GM12865 (cell line): ENCODE measurements at regions not wholly inside any gene's neighbourhood (a gene's known extent, or its start where the extent isn't known, plus 50 kb on each side); places are given as distances from the start of the nearest gene placed in this dataset.

Experiments
- DNase-seq: peaks from one replicate; pipeline ENCODE4 v3.0.0; 2010; ENCODE audit warnings: low read depth
- H3K4me3 ChIP-seq: 2 replicates; pipeline ENCODE4 v1.5.1; 2011; ENCODE audit warnings: mild to moderate bottlenecking, low read depth, low read length, control low read depth
- TF ChIP-seq, protein P1 (sequence below): IDR thresholded peaks from 2 replicates; pipeline ENCODE4 v1.5.1; 2011; ENCODE audit warnings: low read length, control low read depth, low read depth, inconsistent platforms; ENCODE audit not compliant: insufficient read depth; ENCODE audit errors: missing control alignments

DNA sequence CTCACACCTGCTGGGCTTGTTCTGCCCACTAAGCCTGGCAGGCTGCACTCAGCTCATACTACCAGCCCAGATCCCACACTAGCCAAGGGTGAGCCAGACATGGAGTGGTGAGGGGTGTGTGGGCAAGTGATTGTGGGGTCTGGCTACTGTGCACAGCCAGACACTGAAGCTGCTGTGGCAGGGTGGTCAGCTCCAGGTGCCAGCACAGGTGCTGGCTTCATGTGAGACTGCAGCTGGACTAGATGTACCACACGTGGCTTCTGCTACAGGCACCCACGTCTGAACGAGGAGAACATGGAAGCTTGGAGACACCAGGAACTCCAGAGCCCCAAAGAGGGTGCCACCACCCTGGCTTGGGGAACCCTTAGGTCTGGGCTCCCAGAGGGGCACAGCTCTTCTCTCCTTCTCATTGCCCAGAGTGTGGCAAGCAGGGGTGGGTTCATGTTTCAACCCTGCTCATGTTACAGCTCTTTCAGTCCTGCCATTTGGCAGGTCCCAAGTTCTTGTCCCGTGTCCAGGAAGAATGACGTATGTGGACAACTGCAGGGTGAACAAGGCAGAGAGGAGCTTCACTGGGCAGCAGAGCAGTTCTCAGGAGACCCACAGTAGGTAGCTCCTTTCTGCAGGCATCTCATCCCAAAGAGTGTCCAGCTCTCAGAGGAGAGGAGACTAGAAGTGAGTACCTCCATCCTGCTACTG is 1624.2 kb upstream of the TMEFF2 start:
- DNase-seq: no peak
- no peak overlapping the region for H3K4me3 ChIP-seq
- TF ChIP-seq, protein P1, sequence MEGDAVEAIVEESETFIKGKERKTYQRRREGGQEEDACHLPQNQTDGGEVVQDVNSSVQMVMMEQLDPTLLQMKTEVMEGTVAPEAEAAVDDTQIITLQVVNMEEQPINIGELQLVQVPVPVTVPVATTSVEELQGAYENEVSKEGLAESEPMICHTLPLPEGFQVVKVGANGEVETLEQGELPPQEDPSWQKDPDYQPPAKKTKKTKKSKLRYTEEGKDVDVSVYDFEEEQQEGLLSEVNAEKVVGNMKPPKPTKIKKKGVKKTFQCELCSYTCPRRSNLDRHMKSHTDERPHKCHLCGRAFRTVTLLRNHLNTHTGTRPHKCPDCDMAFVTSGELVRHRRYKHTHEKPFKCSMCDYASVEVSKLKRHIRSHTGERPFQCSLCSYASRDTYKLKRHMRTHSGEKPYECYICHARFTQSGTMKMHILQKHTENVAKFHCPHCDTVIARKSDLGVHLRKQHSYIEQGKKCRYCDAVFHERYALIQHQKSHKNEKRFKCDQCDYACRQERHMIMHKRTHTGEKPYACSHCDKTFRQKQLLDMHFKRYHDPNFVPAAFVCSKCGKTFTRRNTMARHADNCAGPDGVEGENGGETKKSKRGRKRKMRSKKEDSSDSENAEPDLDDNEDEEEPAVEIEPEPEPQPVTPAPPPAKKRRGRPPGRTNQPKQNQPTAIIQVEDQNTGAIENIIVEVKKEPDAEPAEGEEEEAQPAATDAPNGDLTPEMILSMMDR: no peak

DNA sequence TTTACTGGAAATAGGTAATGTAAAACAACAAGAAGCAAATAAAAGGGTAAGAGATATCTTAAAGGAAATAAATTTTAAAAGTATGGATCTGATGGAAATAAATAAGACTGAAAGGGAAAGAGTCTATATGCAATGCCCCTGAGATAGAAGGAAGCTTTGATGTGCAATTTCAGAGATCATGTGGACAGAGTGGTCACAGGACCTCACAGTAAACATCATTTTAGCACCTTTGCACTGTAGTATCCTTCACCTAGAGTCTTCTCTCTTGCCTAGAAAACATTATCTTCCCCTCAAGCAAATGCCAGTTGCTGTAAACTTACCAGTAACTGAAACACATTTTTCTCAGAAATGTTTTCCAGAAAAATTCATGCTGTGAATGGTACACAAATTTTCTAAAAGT is 1621.3 kb upstream of the TMEFF2 start:
- H3K4me3 ChIP-seq: no peak overlapping the region
- TF ChIP-seq, protein P1: no peak
- no peak for DNase-seq

DNA sequence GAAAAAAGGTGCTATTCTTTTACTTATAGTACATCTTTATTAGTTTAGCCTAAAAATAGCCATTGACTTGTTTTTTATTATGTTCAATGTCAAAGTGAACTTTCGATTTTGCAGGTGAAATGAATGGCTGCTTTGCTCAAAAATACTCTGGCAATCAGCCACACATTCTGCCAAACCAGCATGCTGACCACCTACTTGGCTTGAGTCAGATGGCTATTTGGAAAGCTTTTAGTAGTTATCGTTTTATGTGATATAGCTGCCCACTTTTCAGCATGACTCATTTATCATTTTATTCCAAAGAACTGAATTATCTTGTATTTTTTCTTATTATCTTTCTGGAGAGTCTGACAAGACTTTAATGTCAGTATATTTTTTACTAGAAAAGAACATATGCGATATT is 1615.8 kb upstream of the TMEFF2 start:
- no peak for DNase-seq
- TF ChIP-seq, protein P1: no peak
- no peak overlapping the region for H3K4me3 ChIP-seq

DNA sequence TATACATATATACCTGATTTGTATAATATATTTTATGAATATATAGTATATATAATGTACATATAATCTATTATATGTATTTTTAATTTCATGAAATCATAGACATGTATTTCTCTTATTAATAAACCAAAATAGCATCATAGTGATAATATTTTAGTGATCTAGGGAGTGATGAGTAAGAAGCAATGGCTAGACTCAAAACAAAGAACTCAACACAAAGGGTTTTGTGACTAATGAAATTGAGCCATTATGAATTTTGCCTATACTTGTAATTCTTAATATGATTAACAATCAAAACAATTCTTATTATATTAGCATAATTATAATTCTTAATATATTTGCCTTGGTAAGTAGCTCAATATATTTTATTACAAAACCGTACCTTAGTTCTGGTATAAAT is 1614.1 kb upstream of the TMEFF2 start:
- TF ChIP-seq, protein P1: no peak
- no peak for DNase-seq
- no peak overlapping the region for H3K4me3 ChIP-seq

DNA sequence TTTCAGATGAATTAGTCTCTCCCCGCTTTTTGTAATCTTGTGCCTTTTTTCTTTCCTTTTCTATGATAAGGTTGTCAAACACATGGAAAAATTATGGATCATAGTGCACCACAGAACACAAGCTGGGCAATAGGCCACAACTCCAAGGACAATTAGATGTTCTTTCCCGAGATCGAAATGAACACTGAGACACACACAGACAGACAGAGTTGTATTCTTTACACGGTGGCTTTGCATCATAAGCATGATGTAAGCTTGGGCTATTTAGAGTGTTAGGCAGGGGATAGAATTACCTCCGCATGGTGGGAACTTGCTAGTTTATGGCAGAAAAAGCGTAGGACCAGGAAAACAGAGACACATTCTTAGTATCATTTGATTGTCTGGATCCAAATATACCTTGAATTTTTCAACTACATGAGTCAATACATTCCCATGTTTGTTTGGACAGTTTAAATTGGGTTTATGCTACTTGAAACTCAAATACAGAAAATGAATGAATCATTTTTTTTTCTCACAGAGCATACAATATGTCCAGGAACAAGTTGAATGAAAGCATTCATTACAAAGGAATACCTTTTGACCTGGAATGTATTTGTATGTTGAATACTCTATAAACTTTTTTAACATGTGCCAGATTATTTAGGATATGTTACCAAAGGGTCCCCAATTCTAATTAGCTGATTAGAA is 1611.5 kb upstream of the TMEFF2 start:
- TF ChIP-seq, protein P1: no peak
- no peak overlapping the region for H3K4me3 ChIP-seq
- no peak for DNase-seq

DNA sequence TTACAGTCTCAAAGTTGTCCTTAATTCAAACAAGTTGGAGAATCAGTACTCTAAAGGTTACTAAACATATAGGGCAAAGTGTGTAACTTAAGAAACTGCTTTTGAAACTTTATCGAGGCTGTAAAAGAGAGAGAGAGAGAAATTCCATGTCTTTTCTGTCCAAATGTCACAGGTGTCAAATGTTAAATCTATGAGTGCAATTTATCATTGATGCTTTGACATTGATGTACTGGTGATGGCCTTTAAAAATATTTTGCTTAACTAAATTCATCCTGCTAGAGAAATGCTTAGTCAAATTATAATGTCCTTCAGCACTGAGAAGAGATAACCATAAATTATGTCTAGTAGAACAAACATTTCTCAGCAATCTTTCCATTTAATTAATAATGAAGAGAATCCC is 1602.1 kb upstream of the TMEFF2 start:
- TF ChIP-seq, protein P1: no peak
- no peak for DNase-seq
- H3K4me3 ChIP-seq: no peak overlapping the region

DNA sequence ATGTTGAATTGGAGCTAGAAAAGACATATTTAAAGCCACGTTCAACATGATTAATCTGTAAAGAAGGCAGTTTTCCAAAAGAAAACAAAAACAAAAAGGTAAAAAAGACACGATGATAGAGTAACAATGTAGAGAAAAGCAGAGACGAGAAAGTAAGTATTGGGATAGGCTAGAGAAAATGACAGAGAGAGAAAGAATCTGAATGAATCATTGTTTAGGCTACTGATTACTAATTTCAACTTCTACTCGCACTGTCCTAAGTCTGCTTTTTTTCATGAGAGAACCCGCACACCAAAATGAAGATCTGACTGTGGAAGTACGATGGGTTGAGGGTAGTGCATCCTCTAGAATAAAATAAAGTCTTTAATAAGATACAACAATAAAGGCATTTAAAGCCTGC is 1599.2 kb upstream of the TMEFF2 start:
- TF ChIP-seq, protein P1: no peak
- no peak for DNase-seq
- H3K4me3 ChIP-seq: no peak overlapping the region
